ENCODE measurements at regions not wholly inside any gene's neighbourhood (a gene's known extent, or its start where the extent isn't known, plus 50 kb on each side); places are given as distances from the start of the nearest gene placed in this dataset.
"Not testable (repeated sequence)": the region's sequence is repeated elsewhere in the genome, so short reads cannot be mapped to it uniquely, and the experiment has no call there.

DNA sequence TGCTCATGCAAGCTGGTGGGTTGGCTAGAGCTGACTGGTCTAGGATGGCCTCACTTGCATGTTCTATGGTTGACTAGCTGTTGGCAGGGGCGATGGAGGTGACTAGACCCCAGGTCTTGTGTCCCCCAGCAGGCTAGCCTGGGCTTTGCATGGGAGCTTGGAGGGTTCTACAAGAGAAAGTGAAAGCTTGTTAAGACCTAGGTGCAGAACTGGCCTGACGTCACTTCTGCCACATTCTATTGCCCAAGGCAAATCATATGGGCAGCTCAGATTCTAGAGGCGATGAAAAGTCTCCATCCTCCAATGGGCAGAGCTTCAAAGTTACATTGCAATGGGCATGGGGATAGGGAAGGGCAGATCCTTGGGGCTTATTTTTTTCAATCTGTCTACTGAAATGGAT, 170.9 kb downstream of the MIAT start:
- 92% methylated on average over 3 of the region's 3 CpGs for WGBS
- no peak for DNase-seq (ENCODE audit: low read depth in 6 of 9, low spot score in 9 of 9)
- H3K27me3 ChIP-seq (ENCODE audit: control insufficient read depth in 2 of 2, insufficient read depth in 1 of 2, low read length in 1 of 2): no peaks in the 10 kb centered on the region
- H3K36me3 ChIP-seq (ENCODE audit: control insufficient read depth in 2 of 2, insufficient read depth in 2 of 2, low read length in 1 of 2): no peaks in the 10 kb centered on the region
- H3K4me1 ChIP-seq (ENCODE audit: control insufficient read depth in 2 of 2, insufficient read depth in 2 of 2, low read length in 2 of 2): no peaks in the 10 kb centered on the region
- no peaks in the 10 kb centered on the region for H3K9me3 ChIP-seq (ENCODE audit: control insufficient read depth in 2 of 2, insufficient read depth in 1 of 2, low read length in 1 of 2)
- no peak overlapping the region for H3K4me3 ChIP-seq (ENCODE audit: low read length in 2 of 2)
- no peak overlapping the region for H3K27ac ChIP-seq (ENCODE audit: low read depth in 1 of 2, low read length in 1 of 2)

DNA sequence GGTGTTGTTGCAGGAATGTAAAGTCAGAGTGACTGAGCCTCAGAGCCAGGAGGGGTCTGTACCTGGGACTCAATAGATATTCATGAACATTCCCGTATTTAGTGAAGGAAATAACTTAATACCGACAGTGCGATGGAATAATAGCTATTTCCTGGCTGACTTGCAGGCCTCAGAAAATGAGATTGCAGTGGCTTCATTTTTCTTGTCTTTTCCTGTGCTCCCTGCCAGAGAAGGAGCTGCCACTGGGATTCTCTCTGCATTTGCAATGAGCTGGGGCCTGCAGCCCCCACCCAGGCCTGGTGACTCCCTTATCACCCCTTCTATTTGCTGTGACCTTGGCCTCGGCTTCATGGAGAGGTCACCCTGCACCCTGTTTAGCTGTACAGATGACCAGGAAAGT, 173.4 kb downstream of the MIAT start:
- Histone ChIP-seq H3K27me3 (ENCODE audit: control insufficient read depth in 2 of 2, insufficient read depth in 1 of 2, low read length in 1 of 2) (no peaks in the 10 kb centered on the region), H3K36me3 (ENCODE audit: control insufficient read depth in 2 of 2, insufficient read depth in 2 of 2, low read length in 1 of 2) (no peaks in the 10 kb centered on the region), H3K9me3 (ENCODE audit: control insufficient read depth in 2 of 2, insufficient read depth in 1 of 2, low read length in 1 of 2) (no peaks in the 10 kb centered on the region), H3K27ac (ENCODE audit: low read depth in 1 of 2, low read length in 1 of 2) (no peak overlapping the region), H3K4me1 (ENCODE audit: control insufficient read depth in 2 of 2, insufficient read depth in 2 of 2, low read length in 2 of 2) (no peaks in the 10 kb centered on the region), H3K4me3 (ENCODE audit: low read length in 2 of 2) (no peak overlapping the region)
- 98% methylated on average over 4 of the region's 4 CpGs for WGBS
- DNase-seq (ENCODE audit: low read depth in 6 of 9, low spot score in 9 of 9): no peak

- no peaks in the 10 kb centered on the region for H3K4me1 ChIP-seq (ENCODE audit: control insufficient read depth in 2 of 2, insufficient read depth in 2 of 2, low read length in 2 of 2)
- H3K27ac ChIP-seq (ENCODE audit: low read depth in 1 of 2, low read length in 1 of 2): no peak overlapping the region
- H3K9me3 ChIP-seq (ENCODE audit: control insufficient read depth in 2 of 2, insufficient read depth in 1 of 2, low read length in 1 of 2): no peaks in the 10 kb centered on the region
- no peaks in the 10 kb centered on the region for H3K36me3 ChIP-seq (ENCODE audit: control insufficient read depth in 2 of 2, insufficient read depth in 2 of 2, low read length in 1 of 2)
- H3K4me3 ChIP-seq (ENCODE audit: low read length in 2 of 2): no peak overlapping the region
- DNase-seq (ENCODE audit: low read depth in 6 of 9, low spot score in 9 of 9): no peak
- no peaks in the 10 kb centered on the region for H3K27me3 ChIP-seq (ENCODE audit: control insufficient read depth in 2 of 2, insufficient read depth in 1 of 2, low read length in 1 of 2)
- 94% methylated on average over 6 of the region's 6 CpGs for WGBS
Measured at GRCh38 chr22:26835023-26835422, 177.6 kb downstream of the MIAT start.

DNA sequence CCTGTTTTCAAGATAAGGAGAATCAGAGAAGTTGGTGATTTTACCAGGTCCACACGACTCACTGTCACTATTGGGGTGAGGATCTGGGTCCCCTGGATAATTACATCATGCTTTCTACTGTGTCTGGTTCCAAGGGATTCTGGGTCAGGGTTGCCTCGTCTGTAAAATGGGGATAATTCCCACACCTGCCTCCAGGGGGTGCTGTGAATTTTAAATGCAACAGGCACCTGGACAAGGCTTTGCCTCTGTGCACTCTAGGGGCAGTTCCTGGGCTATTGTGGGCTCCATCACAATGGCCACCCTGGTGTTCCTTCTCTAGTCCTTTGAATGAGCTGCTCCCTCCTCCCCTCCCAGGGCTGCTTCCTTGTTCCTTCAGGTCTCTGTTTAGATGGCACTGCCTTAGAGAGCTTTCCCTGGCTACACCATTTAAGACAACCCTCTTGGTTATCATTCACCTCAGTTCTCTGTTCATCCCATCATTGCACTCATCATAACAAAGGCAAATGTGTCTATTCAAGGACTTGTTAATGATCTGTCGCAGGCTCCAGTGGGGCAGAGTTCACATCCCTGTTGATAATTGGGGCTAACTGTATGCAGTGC, 178.6 kb downstream of the MIAT start:
- WGBS: 37% methylated on average over 3 of the region's 3 CpGs
- H3K27ac ChIP-seq (ENCODE audit: low read depth in 1 of 2, low read length in 1 of 2): no peak overlapping the region
- peak in 7 of 9 donors; percentile 2 to 37 (median 17) for DNase-seq (ENCODE audit: low read depth in 6 of 9, low spot score in 9 of 9)
- no peaks in the 10 kb centered on the region for H3K36me3 ChIP-seq (ENCODE audit: control insufficient read depth in 2 of 2, insufficient read depth in 2 of 2, low read length in 1 of 2)
- no peaks in the 10 kb centered on the region for H3K27me3 ChIP-seq (ENCODE audit: control insufficient read depth in 2 of 2, insufficient read depth in 1 of 2, low read length in 1 of 2)
- H3K4me1 ChIP-seq (ENCODE audit: control insufficient read depth in 2 of 2, insufficient read depth in 2 of 2, low read length in 2 of 2): no peaks in the 10 kb centered on the region
- no peak overlapping the region for H3K4me3 ChIP-seq (ENCODE audit: low read length in 2 of 2)
- H3K9me3 ChIP-seq (ENCODE audit: control insufficient read depth in 2 of 2, insufficient read depth in 1 of 2, low read length in 1 of 2): no peaks in the 10 kb centered on the region

- no peaks in the 10 kb centered on the region for H3K9me3 ChIP-seq (ENCODE audit: control insufficient read depth in 2 of 2, insufficient read depth in 1 of 2, low read length in 1 of 2)
- DNase-seq (ENCODE audit: low read depth in 6 of 9, low spot score in 9 of 9): no peak
- no peak overlapping the region for H3K4me3 ChIP-seq (ENCODE audit: low read length in 2 of 2)
- H3K27ac ChIP-seq (ENCODE audit: low read depth in 1 of 2, low read length in 1 of 2): no peak overlapping the region
- no peaks in the 10 kb centered on the region for H3K36me3 ChIP-seq (ENCODE audit: control insufficient read depth in 2 of 2, insufficient read depth in 2 of 2, low read length in 1 of 2)
- H3K4me1 ChIP-seq (ENCODE audit: control insufficient read depth in 2 of 2, insufficient read depth in 2 of 2, low read length in 2 of 2): no peaks in the 10 kb centered on the region
- no peaks in the 10 kb centered on the region for H3K27me3 ChIP-seq (ENCODE audit: control insufficient read depth in 2 of 2, insufficient read depth in 1 of 2, low read length in 1 of 2)
- WGBS: 66% methylated on average over 5 of the region's 5 CpGs
Measured at GRCh38 chr22:26837784-26838470, 180.5 kb downstream of the MIAT start.

- Histone ChIP-seq H3K4me3 (ENCODE audit: low read length in 2 of 2) (no peak overlapping the region), H3K4me1 (ENCODE audit: control insufficient read depth in 2 of 2, insufficient read depth in 2 of 2, low read length in 2 of 2) (no peaks in the 10 kb centered on the region)
- 87% methylated on average over 5 of the region's 5 CpGs for WGBS
Measured at GRCh38 chr22:26838471-26838825, 181.1 kb downstream of the MIAT start.

DNA sequence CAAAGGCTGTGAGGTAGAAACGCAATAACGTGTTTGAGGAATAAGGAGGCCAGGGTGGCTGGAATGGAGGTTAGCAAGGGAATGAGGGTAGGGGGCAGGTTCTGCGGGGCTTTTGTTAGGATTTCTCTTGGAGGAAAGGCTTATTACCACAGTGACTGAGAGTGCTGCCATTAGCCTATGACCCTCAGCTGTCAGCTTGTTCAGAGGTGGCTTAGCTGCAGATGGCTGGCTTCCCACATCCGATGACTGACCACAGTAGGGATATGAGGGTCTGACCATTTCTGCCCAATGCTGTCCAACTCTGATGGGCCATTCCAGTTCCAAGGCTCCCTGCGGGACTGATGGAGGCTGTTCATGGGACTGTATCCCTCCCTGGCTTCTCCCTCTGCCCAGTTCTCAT, 181.8 kb downstream of the MIAT start:
- Histone ChIP-seq H3K9me3 (ENCODE audit: control insufficient read depth in 2 of 2, insufficient read depth in 1 of 2, low read length in 1 of 2) (no peaks in the 10 kb centered on the region), H3K27me3 (ENCODE audit: control insufficient read depth in 2 of 2, insufficient read depth in 1 of 2, low read length in 1 of 2) (no peaks in the 10 kb centered on the region), H3K36me3 (ENCODE audit: control insufficient read depth in 2 of 2, insufficient read depth in 2 of 2, low read length in 1 of 2) (no peaks in the 10 kb centered on the region), H3K4me1 (ENCODE audit: control insufficient read depth in 2 of 2, insufficient read depth in 2 of 2, low read length in 2 of 2) (no peaks in the 10 kb centered on the region), H3K4me3 (ENCODE audit: low read length in 2 of 2) (no peak overlapping the region), H3K27ac (ENCODE audit: low read depth in 1 of 2, low read length in 1 of 2) (no peak overlapping the region)
- WGBS: 97% methylated on average over 5 of the region's 5 CpGs
- DNase-seq (ENCODE audit: low read depth in 6 of 9, low spot score in 9 of 9): no peak

More at GRCh38 chr22:26838471-26838825, 181.1 kb downstream of the MIAT start:
- Histone ChIP-seq H3K9me3 (ENCODE audit: control insufficient read depth in 2 of 2, insufficient read depth in 1 of 2, low read length in 1 of 2) (no peaks in the 10 kb centered on the region), H3K27ac (ENCODE audit: low read depth in 1 of 2, low read length in 1 of 2) (no peak overlapping the region), H3K36me3 (ENCODE audit: control insufficient read depth in 2 of 2, insufficient read depth in 2 of 2, low read length in 1 of 2) (no peaks in the 10 kb centered on the region), H3K27me3 (ENCODE audit: control insufficient read depth in 2 of 2, insufficient read depth in 1 of 2, low read length in 1 of 2) (no peaks in the 10 kb centered on the region)
- DNase-seq (ENCODE audit: low read depth in 6 of 9, low spot score in 9 of 9): no peak

DNA sequence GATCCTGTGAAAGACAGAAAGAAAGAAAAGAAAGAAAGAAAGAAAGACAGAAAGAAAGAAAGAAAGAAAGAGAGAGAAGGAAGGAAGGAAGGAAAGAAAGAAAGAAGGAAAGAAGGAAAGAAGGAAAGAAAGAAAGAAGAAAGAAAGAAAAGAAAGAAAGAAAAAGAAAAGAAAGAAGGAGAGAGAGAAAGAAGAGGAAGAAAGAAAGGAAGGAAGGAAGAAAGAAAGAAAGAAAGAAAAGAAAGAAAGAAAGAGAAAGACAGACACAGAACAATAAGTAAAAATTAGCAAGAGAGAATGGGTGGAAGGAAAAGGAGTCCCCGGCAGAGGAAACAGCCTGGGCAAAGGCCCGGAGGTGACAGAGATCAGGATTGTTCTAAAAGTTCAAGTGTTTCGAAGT, 183.4 kb downstream of the MIAT start:
- not testable (repeated sequence) for DNase-seq (ENCODE audit: low read depth in 6 of 9, low spot score in 9 of 9); H3K4me3 ChIP-seq (ENCODE audit: low read length in 2 of 2); H3K9me3 ChIP-seq (ENCODE audit: control insufficient read depth in 2 of 2, insufficient read depth in 1 of 2, low read length in 1 of 2); H3K27ac ChIP-seq (ENCODE audit: low read depth in 1 of 2, low read length in 1 of 2); H3K36me3 ChIP-seq (ENCODE audit: control insufficient read depth in 2 of 2, insufficient read depth in 2 of 2, low read length in 1 of 2); H3K4me1 ChIP-seq (ENCODE audit: control insufficient read depth in 2 of 2, insufficient read depth in 2 of 2, low read length in 2 of 2); H3K27me3 ChIP-seq (ENCODE audit: control insufficient read depth in 2 of 2, insufficient read depth in 1 of 2, low read length in 1 of 2)
- 97% methylated on average over 3 of the region's 3 CpGs for WGBS

- Histone ChIP-seq H3K36me3 (ENCODE audit: control insufficient read depth in 2 of 2, insufficient read depth in 2 of 2, low read length in 1 of 2) (no peaks in the 10 kb centered on the region), H3K27ac (ENCODE audit: low read depth in 1 of 2, low read length in 1 of 2) (no peak overlapping the region), H3K4me1 (ENCODE audit: control insufficient read depth in 2 of 2, insufficient read depth in 2 of 2, low read length in 2 of 2) (no peaks in the 10 kb centered on the region), H3K27me3 (ENCODE audit: control insufficient read depth in 2 of 2, insufficient read depth in 1 of 2, low read length in 1 of 2) (no peaks in the 10 kb centered on the region), H3K4me3 (ENCODE audit: low read length in 2 of 2) (no peak overlapping the region), H3K9me3 (ENCODE audit: control insufficient read depth in 2 of 2, insufficient read depth in 1 of 2, low read length in 1 of 2) (no peaks in the 10 kb centered on the region)
- 95% methylated on average over 5 of the region's 5 CpGs for WGBS
- DNase-seq (ENCODE audit: low read depth in 6 of 9, low spot score in 9 of 9): no peak
Measured at GRCh38 chr22:26842103-26842502, 184.7 kb downstream of the MIAT start.
